Cardiac fibroblast (primary cell): ENCODE measurements at regions not wholly inside any gene's neighbourhood (a gene's known extent, or its start where the extent isn't known, plus 50 kb on each side); places are given as distances from the start of the nearest gene placed in this dataset.

ENCODE experiments used
- DNase-seq, 2 donors: peaks; one replicate each; pipeline versions ENCODE4 v3.0.0 to v3.0.0-alpha.2; 2010; ENCODE audit warnings: low read depth in 2 of 2
- H3K4me3 ChIP-seq, 2 donors: replicated peaks in 1 of 2; 1 replicate in 1 of 2; 2 replicates in 1 of 2; pipeline ENCODE4 v1.5.1; 2011; ENCODE audit warnings: low read depth in 2 of 2, low read length in 2 of 2, mild to moderate bottlenecking in 2 of 2, moderate library complexity in 1 of 2
- CTCF ChIP-seq: IDR thresholded peaks from one replicate; pipeline ENCODE4 v1.5.1; 2011; ENCODE audit warnings: low read depth, mild to moderate bottlenecking, low read length, inconsistent platforms

GRCh38 chr13:78177306-78177705 is 258.7 kb upstream of the EDNRB start:
- DNase-seq: no peak
- TF ChIP-seq CTCF: no peak
- H3K4me3 ChIP-seq: no peak overlapping the region

GRCh38 chr13:78176880-78177279 is 258.2 kb upstream of the EDNRB start:
- no peak for DNase-seq
- H3K4me3 ChIP-seq: no peak overlapping the region

GRCh38 chr13:78169386-78169785 is 250.8 kb upstream of the EDNRB start:
- no peak for TF ChIP-seq CTCF
- DNase-seq: no peak
- H3K4me3 ChIP-seq: no peak overlapping the region

More at GRCh38 chr13:78176880-78177279, 258.2 kb upstream of the EDNRB start:
- no peak for TF ChIP-seq CTCF

GRCh38 chr13:78168981-78169380 is 250.3 kb upstream of the EDNRB start:
- no peak for DNase-seq
- H3K4me3 ChIP-seq: no peak overlapping the region
- no peak for TF ChIP-seq CTCF

GRCh38 chr13:78161266-78161665 is 242.6 kb upstream of the EDNRB start:
- no peak for DNase-seq
- no peak overlapping the region for H3K4me3 ChIP-seq
- no peak for TF ChIP-seq CTCF

- H3K4me3 ChIP-seq: no peak overlapping the region
- peak; percentile 17 to 66 for DNase-seq
- TF ChIP-seq CTCF: no peak
These were observed 242.2 kb upstream of the EDNRB start for GRCh38 chr13:78160793-78161192.

GRCh38 chr13:78152415-78152814 is 233.8 kb upstream of the EDNRB start:
- TF ChIP-seq CTCF: no peak
- DNase-seq: no peak
- H3K4me3 ChIP-seq: no peak overlapping the region
